ENCODE measurements at regions not wholly inside any gene's neighbourhood (a gene's known extent, or its start where the extent isn't known, plus 50 kb on each side); places are given as distances from the start of the nearest gene placed in this dataset.

- TF ChIP-seq ELF4 (IDR thresholded peaks at IDR 0.05) (no peak), TARDBP (IDR thresholded peaks at IDR 0.05) (no peak), HDGF (IDR thresholded peaks at IDR 0.05; ENCODE audit: borderline replicate concordance) (no peak), FOXK2 (IDR thresholded peaks at IDR 0.05) (no peak), ZNF384 (IDR thresholded peaks at IDR 0.05) (no peak), SP1 (IDR thresholded peaks at IDR 0.05) (no peak), PKNOX1 (IDR thresholded peaks at IDR 0.05) (no peak), SUZ12 (IDR thresholded peaks at IDR 0.05) (no peak), FOXM1 (IDR thresholded peaks at IDR 0.05; ENCODE audit: borderline replicate concordance) (no peak), BHLHE40 (IDR thresholded peaks at IDR 0.05; ENCODE audit: borderline replicate concordance) (no peak), CTBP1 (IDR thresholded peaks at IDR 0.05; ENCODE audit: borderline replicate concordance) (no peak)
Measured at GRCh38 chr3:117885011-117885441, 1149.6 kb downstream of the IGSF11 start.
